CD4-positive, alpha-beta T cell treated with Interleukin-17A for 1 hour (primary cell): ENCODE measurements at regions not wholly inside any gene's neighbourhood (a gene's known extent, or its start where the extent isn't known, plus 50 kb on each side); places are given as distances from the start of the nearest gene placed in this dataset.
"Not testable (repeated sequence)": the region's sequence is repeated elsewhere in the genome, so short reads cannot be mapped to it uniquely, and the experiment has no call there.

Source experiments
- DNase-seq: peaks from one replicate; pipeline ENCODE4 v3.0.0-alpha.2; 2020

- DNase-seq = no peak
Observed at GRCh38 chr4:108453366-108453765, 167.0 kb upstream of the RPL34 start.

- no peak for DNase-seq
Observed at GRCh38 chr4:108450236-108450898, 170.0 kb upstream of the RPL34 start.

- no peak for DNase-seq
Observed at GRCh38 chr4:108449129-108449528, 171.2 kb upstream of the RPL34 start.

DNA sequence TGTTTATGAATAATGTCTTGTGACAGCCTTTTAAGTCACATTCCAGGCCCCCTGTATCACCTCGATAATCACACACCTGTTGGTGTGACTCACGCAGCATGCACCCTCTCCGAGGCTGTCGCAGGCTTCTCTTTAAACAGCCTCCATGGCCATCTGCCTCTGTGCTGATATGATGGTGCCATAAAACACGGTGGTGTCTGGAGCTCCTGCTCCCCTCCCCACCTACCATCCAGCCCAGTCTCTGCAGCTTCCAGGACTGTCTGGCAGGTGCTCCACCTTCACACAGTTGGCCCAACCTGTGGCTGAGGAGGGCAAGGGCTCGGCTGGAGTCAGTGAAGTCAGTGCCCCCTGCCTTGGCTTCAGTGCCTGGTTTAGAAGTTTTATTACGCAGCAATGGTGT is 173.8 kb upstream of the RPL34 start:
- no peak for DNase-seq

DNA sequence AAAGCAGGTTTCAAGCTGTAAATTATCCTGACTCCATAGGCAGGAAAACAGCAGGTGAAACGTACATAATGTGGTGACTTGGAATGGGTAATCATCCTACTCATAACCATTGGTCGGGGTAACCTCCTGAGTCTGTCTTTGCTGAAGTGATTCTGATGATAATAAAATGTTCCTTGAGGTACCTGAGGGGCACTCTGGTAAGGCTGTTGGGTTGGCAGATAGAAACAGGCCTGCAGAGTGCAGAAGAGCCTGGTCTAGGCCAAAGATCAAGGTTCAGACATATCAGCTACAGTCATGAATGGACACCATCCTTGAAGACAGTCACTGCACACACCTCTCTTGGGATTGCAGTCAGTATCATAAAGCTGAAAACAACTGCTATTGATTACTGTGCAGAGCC is 174.7 kb upstream of the RPL34 start:
- no peak for DNase-seq

GRCh38 chr4:108443585-108443984 is 176.8 kb upstream of the RPL34 start:
- DNase-seq = no peak

- DNase-seq = peak; percentile 59
Observed at GRCh38 chr4:108433832-108434231, 186.5 kb upstream of the RPL34 start.

DNA sequence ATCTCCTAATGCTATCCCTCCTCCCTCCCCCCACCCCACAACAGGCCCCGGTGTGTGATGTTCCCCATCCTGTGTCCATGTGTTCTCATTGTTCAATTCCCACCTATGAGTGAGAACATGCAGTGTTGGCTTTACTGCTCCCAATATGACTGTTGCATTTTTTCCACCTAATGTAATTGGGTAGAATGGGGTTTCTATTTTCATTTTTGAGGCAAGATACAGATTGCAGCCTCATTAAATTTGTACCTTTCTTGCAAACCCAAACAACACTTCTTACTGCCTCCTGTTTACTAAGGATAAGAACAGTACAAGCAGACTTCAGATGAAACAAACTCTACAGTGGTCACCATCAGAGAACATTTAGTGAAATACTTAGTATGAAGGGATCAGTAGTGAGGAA is 187.0 kb upstream of the RPL34 start:
- DNase-seq = not testable (repeated sequence)

DNA sequence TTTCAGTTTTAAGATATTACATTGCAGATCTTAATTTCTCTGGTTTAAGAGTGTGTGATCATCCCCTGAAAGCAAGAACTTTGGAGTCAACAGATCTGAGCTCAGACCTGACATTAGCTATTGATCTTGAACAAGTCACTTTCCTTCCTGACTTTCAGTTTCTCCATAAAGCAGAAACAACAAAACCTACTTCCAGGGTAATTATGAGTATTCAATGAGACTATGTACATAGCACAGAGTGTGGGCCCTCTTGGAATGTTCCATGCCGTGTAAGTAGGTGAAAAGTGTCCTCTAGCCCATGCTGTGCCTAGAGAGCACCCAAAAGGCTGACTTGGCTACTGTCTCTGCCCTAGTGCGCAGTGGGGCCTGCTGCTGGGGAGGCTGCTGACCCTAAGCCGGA is 188.0 kb upstream of the RPL34 start:
- no peak for DNase-seq

GRCh38 chr4:108431986-108432385 is 188.4 kb upstream of the RPL34 start:
- peak; percentile 4 for DNase-seq

GRCh38 chr4:108430921-108431320 is 189.5 kb upstream of the RPL34 start:
- no peak for DNase-seq

DNA sequence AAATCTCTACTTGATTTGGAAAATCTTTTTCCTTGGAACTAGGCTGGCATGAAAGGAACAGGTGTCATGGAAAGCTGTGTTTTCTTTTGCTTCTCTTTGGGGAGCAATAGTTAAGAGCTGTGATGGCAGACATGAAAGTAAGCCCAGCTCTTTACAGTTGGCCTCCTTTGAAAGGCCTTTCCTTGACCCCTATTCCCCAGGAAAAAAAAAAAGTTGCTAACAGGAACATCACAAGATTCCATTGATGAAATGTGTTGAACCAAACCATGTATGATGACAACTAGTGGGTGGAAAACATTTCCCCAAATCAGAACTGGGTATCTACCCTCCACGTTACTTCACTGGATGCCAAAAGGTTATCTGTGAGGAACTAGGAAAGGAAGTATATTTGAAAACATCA is 190.7 kb upstream of the RPL34 start:
- no peak for DNase-seq

- DNase-seq = no peak
Observed at GRCh38 chr4:108428923-108429322, 191.5 kb upstream of the RPL34 start.

GRCh38 chr4:108427946-108428485 is 192.4 kb upstream of the RPL34 start:
- no peak for DNase-seq

GRCh38 chr4:108426493-108426892 is 193.9 kb upstream of the RPL34 start:
- DNase-seq = no peak

- no peak for DNase-seq
Observed at GRCh38 chr4:108425988-108426387, 194.4 kb upstream of the RPL34 start.

- DNase-seq = no peak
Observed at GRCh38 chr4:108417923-108418322, 202.5 kb upstream of the RPL34 start.

DNA sequence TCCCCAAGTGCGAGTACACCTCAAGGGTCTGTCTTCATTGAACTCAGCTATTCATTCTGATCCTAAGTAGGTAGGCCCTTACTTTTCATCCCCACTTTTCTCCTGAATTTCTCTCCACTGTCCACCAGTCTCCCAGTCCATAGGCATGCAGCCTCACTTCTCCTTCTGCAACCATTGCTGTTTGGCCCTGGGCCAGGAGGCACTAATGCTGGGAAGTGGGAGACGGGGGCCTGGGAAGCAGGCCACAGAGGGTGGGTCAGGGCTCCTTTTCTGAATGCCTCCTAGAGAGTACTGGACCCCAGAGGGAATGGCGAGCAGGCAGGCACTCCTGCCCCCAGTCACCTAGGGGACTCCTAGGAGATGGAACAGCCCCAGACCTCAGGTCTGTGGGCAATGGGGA is 203.5 kb upstream of the RPL34 start:
- DNase-seq = no peak

DNA sequence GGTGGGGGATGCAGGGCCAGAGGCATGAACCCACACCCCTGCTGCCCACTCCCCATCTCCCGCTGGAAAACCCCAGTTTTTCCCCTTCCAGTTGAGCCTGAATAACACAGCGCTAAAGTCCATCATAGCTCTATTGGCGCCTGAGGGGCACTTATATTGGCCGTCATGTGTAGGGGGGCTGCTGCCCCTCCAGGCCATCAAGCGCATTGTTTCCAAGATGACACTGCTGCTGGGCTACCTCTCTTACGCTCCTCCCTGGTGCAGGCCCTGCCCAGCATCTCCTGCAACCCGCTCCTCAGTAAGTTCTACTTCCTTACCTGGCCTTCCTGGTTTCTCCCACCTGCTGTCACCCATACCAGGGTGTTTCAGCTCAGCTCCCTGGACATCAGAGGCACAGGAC is 205.0 kb upstream of the RPL34 start:
- no peak for DNase-seq

GRCh38 chr4:108411836-108412235 is 208.5 kb upstream of the RPL34 start:
- DNase-seq = no peak

- DNase-seq = not testable (repeated sequence)
Observed at GRCh38 chr4:108409691-108410090, 210.7 kb upstream of the RPL34 start.

DNA sequence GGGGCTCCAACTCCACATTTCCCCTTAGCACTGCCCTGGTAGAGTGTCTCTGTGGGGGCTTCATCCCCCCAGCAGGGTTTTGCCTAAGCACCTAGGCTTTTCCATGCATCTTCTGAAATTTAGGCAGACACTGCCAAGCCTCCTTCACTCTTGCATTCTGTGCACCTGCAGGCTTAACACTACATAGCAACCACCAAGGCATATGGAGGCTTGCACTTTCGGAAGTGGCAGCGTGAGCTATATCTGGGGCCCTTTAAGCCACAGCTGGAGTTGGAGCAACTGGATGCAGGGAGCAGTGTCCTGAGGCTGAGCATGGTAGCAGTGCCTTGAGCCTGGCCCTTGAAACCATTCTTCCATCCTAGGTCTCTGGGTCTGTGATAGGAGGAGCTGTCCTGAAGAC is 214.8 kb upstream of the RPL34 start:
- no peak for DNase-seq

DNA sequence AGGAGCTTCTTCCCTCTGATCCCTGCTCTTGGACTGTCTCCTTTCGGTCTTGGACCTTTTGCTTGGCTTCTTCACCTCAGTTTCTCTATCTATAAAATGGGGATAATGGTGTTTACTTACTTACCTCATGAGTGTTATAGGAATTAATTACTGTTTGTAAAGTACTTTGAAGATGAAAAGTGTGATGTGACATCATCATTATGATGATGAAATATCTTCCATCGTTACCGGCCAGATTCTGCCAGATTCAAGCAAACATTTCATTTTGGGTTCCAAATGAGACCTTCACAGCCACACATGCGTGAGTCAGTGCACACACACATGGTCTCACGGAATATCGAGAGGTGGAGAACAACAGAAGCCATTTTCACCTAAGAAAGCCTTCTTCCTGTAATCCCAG is 220.1 kb upstream of the RPL34 start:
- DNase-seq = no peak

DNA sequence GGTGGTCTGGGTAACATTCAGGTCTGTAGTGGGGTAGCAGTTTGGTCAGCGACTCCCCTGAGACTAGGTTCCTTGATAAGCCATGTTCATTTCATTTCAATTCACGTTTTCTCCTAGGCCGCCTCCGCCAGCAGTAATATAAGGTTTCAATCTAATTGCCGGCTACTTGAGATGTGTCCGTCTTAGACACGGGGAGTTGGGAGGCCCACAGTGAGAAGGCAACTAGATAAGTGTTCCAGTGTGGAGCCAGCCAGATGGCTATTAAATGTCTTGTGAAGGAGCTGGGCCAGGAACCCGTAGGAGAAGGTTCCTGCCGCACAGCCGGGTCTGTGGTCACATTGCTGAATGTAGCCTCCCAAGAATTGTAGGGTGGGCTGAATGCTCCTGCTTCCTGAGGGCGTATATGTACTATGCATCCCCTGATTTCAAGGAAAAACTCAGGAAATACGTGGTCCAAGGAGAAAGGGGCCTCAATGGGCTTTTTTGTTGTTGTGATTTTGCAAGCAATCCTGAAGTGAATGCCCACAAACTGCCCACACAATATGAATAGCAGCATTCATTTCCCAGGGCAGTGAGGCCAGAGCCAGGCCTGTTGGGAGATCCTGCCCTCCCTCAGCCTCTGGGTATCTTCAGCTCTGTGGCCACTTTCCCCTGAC is 220.6 kb upstream of the RPL34 start:
- DNase-seq = no peak

GRCh38 chr4:108398836-108399235 is 221.5 kb upstream of the RPL34 start:
- no peak for DNase-seq
